ENCODE measurements at regions not wholly inside any gene's neighbourhood (a gene's known extent, or its start where the extent isn't known, plus 50 kb on each side); places are given as distances from the start of the nearest gene placed in this dataset.

- DNase-seq (ENCODE audit: low read depth, low spot score): peak; percentile 65
- ChIA-PET CTCF (interaction anchor here (1.8 kb wide), 1 partner anchor 8 kb away, joined by 3 read pairs; no protein-coding TSS in a partner anchor), POLR2A (no interaction called here)
- no peak overlapping the region for H3K4me3 ChIP-seq (ENCODE audit: low read depth, low read length)
- TF ChIP-seq, protein P1, sequence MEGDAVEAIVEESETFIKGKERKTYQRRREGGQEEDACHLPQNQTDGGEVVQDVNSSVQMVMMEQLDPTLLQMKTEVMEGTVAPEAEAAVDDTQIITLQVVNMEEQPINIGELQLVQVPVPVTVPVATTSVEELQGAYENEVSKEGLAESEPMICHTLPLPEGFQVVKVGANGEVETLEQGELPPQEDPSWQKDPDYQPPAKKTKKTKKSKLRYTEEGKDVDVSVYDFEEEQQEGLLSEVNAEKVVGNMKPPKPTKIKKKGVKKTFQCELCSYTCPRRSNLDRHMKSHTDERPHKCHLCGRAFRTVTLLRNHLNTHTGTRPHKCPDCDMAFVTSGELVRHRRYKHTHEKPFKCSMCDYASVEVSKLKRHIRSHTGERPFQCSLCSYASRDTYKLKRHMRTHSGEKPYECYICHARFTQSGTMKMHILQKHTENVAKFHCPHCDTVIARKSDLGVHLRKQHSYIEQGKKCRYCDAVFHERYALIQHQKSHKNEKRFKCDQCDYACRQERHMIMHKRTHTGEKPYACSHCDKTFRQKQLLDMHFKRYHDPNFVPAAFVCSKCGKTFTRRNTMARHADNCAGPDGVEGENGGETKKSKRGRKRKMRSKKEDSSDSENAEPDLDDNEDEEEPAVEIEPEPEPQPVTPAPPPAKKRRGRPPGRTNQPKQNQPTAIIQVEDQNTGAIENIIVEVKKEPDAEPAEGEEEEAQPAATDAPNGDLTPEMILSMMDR (IDR thresholded peaks at IDR 0.05; ENCODE audit: insufficient read depth, low read length, missing control alignments): no peak
Observed at GRCh38 chr5:53331463-53331862, 149.0 kb upstream of the FST start.

DNA sequence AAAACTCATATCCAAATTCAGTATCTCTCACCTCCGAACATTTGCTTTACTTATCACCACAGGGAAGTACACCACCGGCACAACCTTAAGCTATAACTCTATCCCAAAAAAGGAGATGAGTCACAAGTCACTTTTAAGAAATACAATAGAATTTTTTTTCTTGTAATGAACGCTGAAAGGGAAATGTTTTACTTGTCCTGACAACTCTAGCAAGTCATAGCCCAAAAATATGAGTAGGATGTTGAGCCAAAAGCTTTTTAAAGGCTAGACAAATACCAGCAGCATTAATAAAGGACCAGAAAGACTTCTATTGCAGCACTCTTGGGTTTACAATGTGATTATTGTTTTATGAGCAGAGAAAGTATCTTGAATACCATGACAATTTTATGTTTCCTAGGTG is 147.3 kb upstream of the FST start:
- CTCF ChIA-PET: interaction anchor here (1.3 kb wide), 2 partner anchors 20 to 25 kb away, joined by 3 read pairs; no protein-coding TSS in a partner anchor

GRCh38 chr5:53334431-53334941 is 145.9 kb upstream of the FST start:
- ChIA-PET CTCF (interaction anchor here (0.7 to 0.9 kb wide), 3 partner anchors 8 to 72 kb away, joined by 3 to 4 read pairs (median 3); no protein-coding TSS in a partner anchor), POLR2A (interaction anchor here (0.6 to 0.7 kb wide), 2 partner anchors 91 to 92 kb away, joined by 3 to 4 read pairs; no protein-coding TSS in a partner anchor)
- TF ChIP-seq, protein P1 (IDR thresholded peaks at IDR 0.05; ENCODE audit: insufficient read depth, low read length, missing control alignments): no peak
- DNase-seq (ENCODE audit: low read depth, low spot score): peak; percentile 31
- no peak overlapping the region for H3K4me3 ChIP-seq (ENCODE audit: low read depth, low read length)

More for the DNA sequence above, 147.3 kb upstream of the FST start:
- TF ChIP-seq, protein P1 (IDR thresholded peaks at IDR 0.05; ENCODE audit: insufficient read depth, low read length, missing control alignments): no peak
- H3K4me3 ChIP-seq (ENCODE audit: low read depth, low read length): no peak overlapping the region
- POLR2A ChIA-PET: no interaction called here
- DNase-seq (ENCODE audit: low read depth, low spot score): peak; percentile 31

DNA sequence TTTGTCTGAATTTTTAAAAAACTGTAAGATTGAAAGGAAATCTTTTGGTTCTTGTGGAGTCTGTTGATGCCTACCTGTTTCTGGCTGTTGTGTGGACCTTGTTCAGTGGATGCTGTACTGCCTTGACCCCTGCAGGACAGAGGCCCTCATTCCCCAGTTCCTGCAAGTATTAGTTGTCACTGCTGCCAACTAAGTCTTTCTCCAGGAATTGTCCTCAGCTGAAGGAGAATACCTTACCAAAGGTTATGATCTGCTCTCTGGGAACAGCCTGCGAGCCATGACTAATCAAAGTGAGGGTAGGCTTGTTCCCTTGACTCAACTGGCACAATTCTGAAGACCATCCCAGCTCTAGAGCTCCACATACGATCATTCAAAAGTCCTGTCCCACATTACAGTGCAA is 145.3 kb upstream of the FST start:
- no peak for DNase-seq (ENCODE audit: low read depth, low spot score)
- no peak overlapping the region for H3K4me3 ChIP-seq (ENCODE audit: low read depth, low read length)
- TF ChIP-seq, protein P1 (IDR thresholded peaks at IDR 0.05; ENCODE audit: insufficient read depth, low read length, missing control alignments): no peak
- ChIA-PET CTCF (no interaction called here), POLR2A (interaction anchor here (0.7 kb wide), 1 partner anchor 91 kb away, joined by 3 read pairs; no protein-coding TSS in a partner anchor)

DNA sequence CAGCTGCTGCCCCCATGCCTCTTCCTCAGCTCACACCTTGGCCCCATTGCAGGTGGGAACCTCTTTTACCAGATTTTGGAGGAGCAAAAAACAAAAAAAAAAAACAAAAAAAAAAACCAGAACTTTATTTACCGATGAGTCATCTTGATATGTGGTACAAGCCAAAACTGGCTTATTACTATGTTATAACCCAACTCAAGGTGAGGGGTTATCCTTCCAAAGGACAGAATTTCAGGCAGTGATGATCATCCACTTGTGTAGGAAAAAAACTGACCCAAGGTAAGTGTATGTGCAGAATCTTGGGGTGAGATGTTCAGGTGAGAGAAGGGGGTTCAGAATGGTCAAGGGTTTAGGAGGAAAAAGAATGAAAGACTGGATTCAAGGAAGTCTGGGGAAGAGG is 142.6 kb upstream of the FST start:
- ChIA-PET CTCF (interaction anchor here (0.7 to 1.8 kb wide), 2 partner anchors 11 to 513 kb away, joined by 3 to 4 read pairs; no protein-coding TSS in a partner anchor), POLR2A (no interaction called here)
- DNase-seq (ENCODE audit: low read depth, low spot score): no peak
- H3K4me3 ChIP-seq (ENCODE audit: low read depth, low read length): no peak overlapping the region
- TF ChIP-seq, protein P1 (IDR thresholded peaks at IDR 0.05; ENCODE audit: insufficient read depth, low read length, missing control alignments): no peak

- DNase-seq (ENCODE audit: low read depth, low spot score): no peak
- no peak overlapping the region for H3K4me3 ChIP-seq (ENCODE audit: low read depth, low read length)
- CTCF ChIA-PET: interaction anchor here (1.8 kb wide), 1 partner anchor 12 kb away, joined by 4 read pairs; no protein-coding TSS in a partner anchor
- TF ChIP-seq, protein P1 (IDR thresholded peaks at IDR 0.05; ENCODE audit: insufficient read depth, low read length, missing control alignments): no peak
- POLR2A ChIA-PET: no interaction called here
Observed at GRCh38 chr5:53338971-53339370, 141.5 kb upstream of the FST start.
